Osteoblast (primary cell): ENCODE measurements at regions not wholly inside any gene's neighbourhood (a gene's known extent, or its start where the extent isn't known, plus 50 kb on each side); places are given as distances from the start of the nearest gene placed in this dataset.

Source experiments
- DNase-seq: peaks from one replicate; pipeline ENCODE4 v3.0.0; 2011; ENCODE audit warnings: low spot score, mixed read lengths; ENCODE audit not compliant: insufficient read length; ENCODE audit errors: missing footprints
- H2AFZ ChIP-seq: 2 replicates; pipeline ENCODE4 v1.6.0; 2011; ENCODE audit warnings: mild to moderate bottlenecking, low read length
- H3K27ac ChIP-seq: 2 replicates; pipeline ENCODE4 v1.5.1; 2011; ENCODE audit warnings: mild to moderate bottlenecking, low read depth, low read length, moderate library complexity
- H3K27me3 ChIP-seq: 2 replicates; pipeline ENCODE4 v1.6.0; 2012; ENCODE audit warnings: mild to moderate bottlenecking, control low read depth, inconsistent platforms, low read length, moderate library complexity; ENCODE audit not compliant: insufficient read depth
- H3K36me3 ChIP-seq: 2 replicates; pipeline ENCODE4 v1.5.1; 2011; ENCODE audit warnings: mild to moderate bottlenecking, low read length, control low read depth, moderate library complexity; ENCODE audit not compliant: insufficient read depth
- H3K4me1 ChIP-seq: 2 replicates; pipeline ENCODE4 v1.5.1; 2011; ENCODE audit warnings: mild to moderate bottlenecking, low read length, control low read depth, moderate library complexity; ENCODE audit not compliant: insufficient read depth
- H3K4me2 ChIP-seq: 2 replicates; pipeline ENCODE4 v1.6.0; 2011; ENCODE audit warnings: mild to moderate bottlenecking, low read length; ENCODE audit not compliant: insufficient read depth
- H3K4me3 ChIP-seq: fragments of 200-600 bp; sonication (generic); 3 replicates; pipeline ENCODE4 v1.5.1; 2012; ENCODE audit warnings: mild to moderate bottlenecking, low read length, inconsistent platforms; ENCODE audit not compliant: insufficient read depth
- H3K79me2 ChIP-seq: 2 replicates; pipeline ENCODE4 v1.6.0; 2012; ENCODE audit warnings: mild to moderate bottlenecking, low read length, control low read depth, inconsistent platforms; ENCODE audit not compliant: insufficient read depth
- H3K9me3 ChIP-seq: 2 replicates; pipeline ENCODE4 v1.5.1; 2011; ENCODE audit warnings: low read depth, low read length, control low read depth
- H4K20me1 ChIP-seq: 2 replicates; pipeline ENCODE4 v1.6.0; 2012; ENCODE audit warnings: mild to moderate bottlenecking, low read length, control low read depth; ENCODE audit not compliant: insufficient read depth
- CTCF ChIP-seq: IDR thresholded peaks from 2 replicates; pipeline ENCODE4 v1.5.1; 2011; ENCODE audit warnings: mild to moderate bottlenecking, low read depth, low read length, moderate library complexity; ENCODE audit errors: extremely low read depth

GRCh38 chr11:15576769-15577168 is 462.0 kb downstream of the INSC start:
- H2AFZ ChIP-seq = no peak overlapping the region
- no peak overlapping the region for H3K27ac ChIP-seq
- H3K4me3 ChIP-seq = no peak overlapping the region
- no peaks in the 10 kb centered on the region for H3K4me1 ChIP-seq
- no peak for TF ChIP-seq CTCF
- H3K27me3 ChIP-seq = no peaks in the 10 kb centered on the region
- no peak for DNase-seq
- no peaks in the 10 kb centered on the region for H4K20me1 ChIP-seq
- no peaks in the 10 kb centered on the region for H3K79me2 ChIP-seq
- H3K9me3 ChIP-seq = no peaks in the 10 kb centered on the region
- H3K4me2 ChIP-seq = no peak overlapping the region
- no peaks in the 10 kb centered on the region for H3K36me3 ChIP-seq

GRCh38 chr11:15577519-15577918 is 462.8 kb downstream of the INSC start:
- Histone ChIP-seq H3K9me3 (no peaks in the 10 kb centered on the region), H3K36me3 (no peaks in the 10 kb centered on the region), H3K27ac (no peak overlapping the region), H3K4me2 (no peak overlapping the region), H3K4me1 (no peaks in the 10 kb centered on the region), H4K20me1 (no peaks in the 10 kb centered on the region), H3K79me2 (no peaks in the 10 kb centered on the region), H3K4me3 (no peak overlapping the region), H3K27me3 (no peaks in the 10 kb centered on the region), H2AFZ (no peak overlapping the region)
- TF ChIP-seq CTCF = no peak
- no peak for DNase-seq

GRCh38 chr11:15579287-15580001 is 464.7 kb downstream of the INSC start:
- Histone ChIP-seq H3K36me3 (no peaks in the 10 kb centered on the region), H3K27ac (no peak overlapping the region), H3K4me3 (no peak overlapping the region), H3K4me2 (no peak overlapping the region), H4K20me1 (no peaks in the 10 kb centered on the region), H3K4me1 (no peaks in the 10 kb centered on the region), H3K9me3 (no peaks in the 10 kb centered on the region), H3K27me3 (no peaks in the 10 kb centered on the region), H3K79me2 (no peaks in the 10 kb centered on the region), H2AFZ (no peak overlapping the region)
- no peak for TF ChIP-seq CTCF
- DNase-seq = no peak

- no peak for TF ChIP-seq CTCF
- no peak for DNase-seq
- Histone ChIP-seq H3K36me3 (no peaks in the 10 kb centered on the region), H4K20me1 (no peaks in the 10 kb centered on the region), H2AFZ (no peak overlapping the region), H3K4me2 (no peak overlapping the region), H3K4me1 (no peaks in the 10 kb centered on the region), H3K9me3 (no peaks in the 10 kb centered on the region), H3K27ac (no peak overlapping the region), H3K27me3 (no peaks in the 10 kb centered on the region), H3K4me3 (no peak overlapping the region), H3K79me2 (no peaks in the 10 kb centered on the region)
Measured at GRCh38 chr11:15580056-15580774, 465.5 kb downstream of the INSC start.
